ENCODE measurements at regions not wholly inside any gene's neighbourhood (a gene's known extent, or its start where the extent isn't known, plus 50 kb on each side); places are given as distances from the start of the nearest gene placed in this dataset.
A peak's percentile ranks its signal among the peaks of the same experiment; 100 is the strongest.

DNA sequence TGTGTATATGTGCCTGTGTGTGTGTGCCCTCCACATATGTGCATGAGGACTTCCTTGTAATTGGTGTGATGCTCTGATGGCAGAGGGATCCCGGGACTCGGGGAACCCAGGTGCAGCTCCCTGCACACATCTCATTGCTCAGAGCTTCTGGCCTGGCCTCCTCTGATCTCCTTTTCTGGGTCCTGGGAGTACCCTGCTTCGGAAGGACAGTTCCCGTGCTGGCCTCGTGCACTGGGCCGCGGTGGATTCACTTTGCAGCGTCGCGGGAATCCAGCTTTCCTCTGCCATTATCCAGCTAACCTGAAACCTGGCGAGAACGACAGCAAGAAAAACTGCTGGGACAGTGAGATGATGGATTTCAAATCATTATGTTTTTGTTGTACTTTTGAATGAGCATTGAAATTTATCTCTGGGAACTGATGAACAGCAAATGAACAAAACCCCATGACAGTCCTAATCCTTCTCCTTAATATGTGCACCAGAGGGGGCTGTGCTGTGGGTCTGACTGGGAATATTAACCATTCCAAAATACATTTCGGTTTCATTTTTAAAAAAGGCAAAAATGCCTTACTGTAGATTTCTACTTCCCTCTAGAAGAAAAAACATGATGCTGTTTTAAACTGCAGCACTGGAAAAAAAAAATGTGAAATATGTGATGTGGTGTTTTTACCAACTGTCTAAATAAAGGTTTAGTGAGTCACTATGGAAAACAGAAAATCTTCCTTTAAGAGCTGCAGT lies 78.2 kb downstream of the PTGR3 start:
- no peak for DNase-seq

DNA sequence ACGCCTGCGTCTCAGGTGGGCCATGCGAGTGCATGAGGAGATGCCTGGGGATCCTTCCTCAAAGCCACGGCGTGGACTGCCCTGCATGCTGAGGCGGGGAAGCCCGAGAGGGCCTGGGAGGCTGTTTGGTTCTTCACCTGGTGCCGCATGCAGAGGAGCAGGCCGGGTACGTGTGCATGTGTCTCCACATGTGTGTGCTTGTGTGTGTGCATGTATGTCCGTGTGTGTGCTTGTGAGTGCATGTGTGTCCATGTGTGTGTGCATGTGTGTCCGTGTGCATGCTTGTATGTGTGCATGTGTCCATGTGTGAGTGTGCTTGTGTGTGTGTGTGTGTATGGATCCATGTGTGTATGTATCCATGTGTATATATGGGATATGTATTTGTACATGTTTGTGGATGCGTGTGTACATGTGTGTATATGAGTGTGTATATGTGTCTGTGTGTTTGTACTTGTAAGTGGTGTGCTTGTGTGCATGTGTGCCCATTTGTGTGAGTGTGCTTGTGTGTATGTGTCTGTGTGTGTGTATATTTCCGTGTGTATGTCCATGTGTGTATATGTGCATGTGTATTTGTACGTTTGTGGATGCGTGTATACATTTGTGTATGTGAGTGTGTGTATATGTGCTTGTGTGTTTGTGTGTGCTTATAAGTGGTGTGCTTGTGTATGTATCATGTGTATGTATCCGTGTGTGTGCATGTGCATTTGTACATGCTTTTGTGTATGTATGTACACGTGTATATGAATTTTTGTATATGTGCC lies 79.0 kb downstream of the PTGR3 start:
- DNase-seq, result no peak

DNA sequence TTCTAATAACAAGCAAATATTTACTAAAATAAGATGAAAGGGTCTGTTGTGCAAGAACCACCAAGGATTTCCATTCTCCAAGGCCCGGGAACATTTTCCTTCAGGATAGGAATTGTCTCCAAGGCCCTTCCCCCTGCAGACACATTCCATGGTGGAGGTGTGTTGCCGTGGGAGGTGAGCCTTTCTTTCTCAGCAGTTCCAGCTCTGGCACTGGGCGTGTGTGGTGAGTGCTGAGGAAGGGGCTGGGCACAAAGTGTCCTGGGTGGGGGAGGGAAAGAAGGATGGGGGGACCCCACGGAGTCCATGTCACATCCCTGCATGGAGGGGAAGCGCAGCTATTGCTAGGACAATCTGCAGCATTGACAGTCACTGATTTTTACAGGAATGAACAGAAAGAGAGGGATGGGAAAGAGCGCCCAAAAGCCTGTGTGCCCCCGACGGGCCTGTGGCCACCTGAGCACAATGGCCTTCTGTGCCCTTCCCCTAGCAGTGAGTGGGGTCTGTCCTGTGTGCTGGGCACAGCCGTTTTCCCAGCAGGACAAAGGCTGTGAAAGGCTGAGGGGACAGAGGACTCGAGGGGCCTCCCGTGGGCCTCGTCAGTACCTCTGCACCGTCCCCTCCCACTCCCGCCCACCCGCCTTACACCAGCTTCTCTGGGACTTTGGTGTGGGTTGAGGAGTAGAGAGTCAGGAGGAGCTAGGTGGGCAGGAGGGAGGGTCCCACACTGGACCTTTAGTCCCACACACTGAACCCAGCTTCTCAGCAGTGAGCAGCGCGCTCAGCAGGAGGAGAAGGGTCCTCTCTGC lies 79.8 kb downstream of the PTGR3 start:
- no peak for DNase-seq

DNA sequence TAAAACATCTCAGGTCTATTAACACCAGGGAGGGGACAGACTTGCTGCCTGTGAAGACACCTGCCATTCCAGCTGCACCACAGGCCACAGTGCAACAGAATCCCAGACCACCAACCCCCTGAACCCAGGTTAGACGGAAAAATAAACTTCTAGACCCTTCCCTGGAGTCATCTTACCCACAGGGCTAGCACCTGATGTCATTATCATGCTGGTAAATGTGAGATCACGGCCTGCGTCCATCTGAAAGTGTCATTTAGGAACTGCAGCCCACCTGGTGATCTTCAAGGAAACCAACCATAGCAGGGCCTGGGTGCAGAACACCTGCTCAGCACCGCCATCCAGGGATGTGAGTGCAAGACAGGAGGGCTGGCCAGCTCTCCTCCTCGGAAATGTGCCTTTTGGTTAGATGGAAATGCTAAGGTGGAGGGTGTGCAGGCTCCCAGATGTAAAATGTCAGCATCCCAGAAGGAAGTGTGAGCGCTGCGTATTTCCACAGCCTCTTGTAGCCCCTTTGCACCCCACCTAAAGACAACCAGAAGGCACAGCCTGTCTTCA lies 80.8 kb downstream of the PTGR3 start:
- DNase-seq, result no peak

DNA sequence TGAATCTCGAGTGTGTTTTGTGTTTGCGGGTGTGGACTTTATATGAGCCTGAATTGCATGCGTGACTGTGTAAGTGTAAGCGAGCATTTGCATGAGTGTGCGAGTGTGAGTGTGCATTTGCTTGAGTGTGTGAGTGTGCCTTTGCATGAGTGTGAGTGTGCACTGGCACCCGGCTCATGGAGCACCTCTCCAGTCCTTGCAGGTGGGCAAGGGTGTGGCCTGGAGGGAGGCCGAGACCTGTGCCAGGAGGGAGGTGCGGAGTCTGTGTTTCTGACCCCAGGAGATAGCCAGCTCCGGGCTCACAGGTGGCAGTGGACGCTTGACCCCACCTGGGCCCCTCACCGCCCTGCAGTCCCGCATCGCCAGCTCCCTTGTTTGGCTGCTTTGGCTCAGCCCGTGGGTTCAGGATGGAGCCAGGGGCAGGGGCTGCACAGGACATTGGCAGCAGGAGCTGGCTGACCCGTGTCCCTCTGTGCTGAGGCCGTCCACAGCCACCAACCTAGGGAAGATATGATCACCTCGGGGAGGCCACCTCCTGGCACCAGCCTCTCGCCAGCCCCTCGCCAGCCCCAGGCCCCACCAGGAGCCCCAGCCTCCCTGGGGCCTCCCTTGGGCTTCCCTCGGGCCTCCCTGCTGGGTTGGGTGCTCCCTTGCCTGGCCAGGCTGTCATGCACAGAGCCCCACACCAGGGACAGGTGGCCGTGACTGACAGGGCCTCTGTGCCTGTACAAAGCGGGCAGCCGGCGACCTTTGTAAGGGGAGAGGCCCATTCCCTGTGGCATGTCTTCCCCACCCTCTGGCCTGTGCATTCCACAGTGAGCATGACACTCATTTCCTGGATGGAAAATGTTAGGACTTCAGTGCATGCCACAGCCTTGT lies 81.6 kb downstream of the PTGR3 start:
- DNase-seq, result no peak

DNA sequence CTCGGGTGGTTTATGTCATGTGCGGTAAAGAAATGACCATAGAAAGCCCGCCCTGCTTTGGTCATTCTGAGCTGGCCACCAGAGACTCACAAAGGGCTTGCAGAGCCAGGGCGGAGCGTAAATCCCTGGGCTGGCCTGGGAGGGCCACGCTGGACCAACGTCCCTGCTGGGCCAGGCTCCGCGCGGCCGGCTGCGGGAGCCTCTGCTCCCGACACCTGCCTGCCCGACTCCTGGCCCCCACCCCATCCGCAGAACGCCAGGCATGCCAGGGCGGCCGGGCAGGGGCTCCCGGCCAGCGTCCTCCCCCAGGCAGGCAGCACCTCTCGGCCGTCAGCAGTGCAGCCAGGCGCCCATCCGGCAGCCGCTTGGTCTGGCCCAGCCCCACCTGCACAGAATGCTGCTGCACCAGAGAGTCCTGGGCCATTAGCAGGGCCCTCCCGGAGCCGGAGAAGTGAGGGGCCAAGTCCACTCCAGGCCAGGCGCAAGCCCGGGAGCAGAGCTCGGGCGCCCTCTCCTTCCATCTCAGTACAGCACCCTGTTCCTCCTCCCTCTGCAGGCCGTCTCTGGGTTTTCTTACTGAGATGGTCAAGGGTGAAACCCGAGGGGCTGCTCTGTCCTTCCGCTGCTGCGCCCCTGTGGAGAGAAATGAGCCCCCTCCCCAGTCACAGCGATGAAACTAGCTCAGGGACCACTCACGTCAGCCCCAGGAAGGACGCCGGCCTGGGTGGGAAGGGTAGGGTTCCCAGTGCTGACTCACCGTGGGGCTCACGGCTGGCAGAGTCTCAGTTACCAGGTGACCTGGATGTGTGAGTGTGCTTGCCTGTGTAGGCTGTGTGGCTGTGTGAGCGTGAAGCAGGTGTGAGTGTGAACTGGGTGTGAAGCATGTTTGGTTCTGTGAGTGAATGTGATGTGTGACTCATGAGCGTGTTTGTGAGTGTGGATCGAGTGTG lies 83.3 kb downstream of the PTGR3 start:
- no peak for DNase-seq

DNA sequence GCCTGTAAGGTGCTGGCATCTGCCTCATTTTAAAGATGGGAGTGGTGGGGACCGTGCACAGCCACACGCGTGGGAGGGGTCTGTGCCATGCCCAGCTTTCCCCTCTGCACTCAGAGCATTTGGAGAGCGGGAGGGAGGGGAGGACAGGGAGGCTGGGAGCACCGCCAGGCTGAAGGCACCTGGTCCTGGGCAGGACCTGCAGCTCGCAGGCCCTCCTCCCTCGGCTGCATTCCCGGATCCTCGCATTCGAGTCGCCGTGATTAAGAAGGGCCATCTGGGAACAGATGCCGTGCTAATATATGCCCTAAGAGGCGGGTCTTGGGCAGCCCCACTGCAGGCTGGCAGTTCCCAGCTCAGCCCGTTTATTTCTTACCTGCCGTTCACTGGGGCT lies 84.0 kb downstream of the PTGR3 start:
- DNase-seq, result peak; percentile 64

DNA sequence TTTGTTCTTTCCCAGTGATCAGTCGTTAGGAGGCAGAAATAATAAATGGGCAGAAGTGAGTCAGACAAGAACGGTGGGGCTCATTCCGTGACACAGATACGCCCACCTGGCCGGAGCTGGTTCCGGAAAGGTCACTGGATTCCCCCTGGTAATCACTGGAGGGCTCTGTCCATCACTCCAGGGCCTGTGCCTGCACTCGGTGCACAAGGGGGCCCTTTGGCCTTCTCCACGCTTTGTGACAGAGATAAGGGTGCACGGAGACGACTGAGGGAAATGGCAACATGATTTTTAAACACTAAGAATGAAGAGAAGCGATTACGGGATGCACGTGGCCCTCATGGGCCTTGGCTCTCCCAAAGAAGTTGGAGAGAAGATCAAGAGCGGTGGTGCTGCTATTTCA lies 84.4 kb downstream of the PTGR3 start:
- DNase-seq, result no peak

DNA sequence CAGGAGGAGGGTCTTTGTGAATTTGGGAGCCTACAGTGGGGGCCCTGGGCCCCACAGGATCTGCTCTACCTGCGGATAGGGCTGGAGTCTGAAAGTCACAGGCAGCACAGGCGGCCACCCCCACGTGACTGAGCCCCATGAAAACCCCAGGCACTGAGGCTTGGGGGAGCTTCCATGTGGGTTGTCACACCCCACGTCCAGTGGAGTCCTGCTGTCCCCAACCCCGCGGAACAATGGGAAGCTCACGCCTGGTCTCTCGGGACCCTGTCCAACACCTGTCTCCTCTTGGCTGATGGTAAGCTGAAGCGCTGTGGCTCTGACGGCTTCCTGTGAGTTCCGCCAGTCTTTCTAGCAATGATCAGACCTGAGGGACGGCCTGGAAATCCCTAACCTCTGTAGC lies 85.8 kb downstream of the PTGR3 start:
- no peak for DNase-seq

DNA sequence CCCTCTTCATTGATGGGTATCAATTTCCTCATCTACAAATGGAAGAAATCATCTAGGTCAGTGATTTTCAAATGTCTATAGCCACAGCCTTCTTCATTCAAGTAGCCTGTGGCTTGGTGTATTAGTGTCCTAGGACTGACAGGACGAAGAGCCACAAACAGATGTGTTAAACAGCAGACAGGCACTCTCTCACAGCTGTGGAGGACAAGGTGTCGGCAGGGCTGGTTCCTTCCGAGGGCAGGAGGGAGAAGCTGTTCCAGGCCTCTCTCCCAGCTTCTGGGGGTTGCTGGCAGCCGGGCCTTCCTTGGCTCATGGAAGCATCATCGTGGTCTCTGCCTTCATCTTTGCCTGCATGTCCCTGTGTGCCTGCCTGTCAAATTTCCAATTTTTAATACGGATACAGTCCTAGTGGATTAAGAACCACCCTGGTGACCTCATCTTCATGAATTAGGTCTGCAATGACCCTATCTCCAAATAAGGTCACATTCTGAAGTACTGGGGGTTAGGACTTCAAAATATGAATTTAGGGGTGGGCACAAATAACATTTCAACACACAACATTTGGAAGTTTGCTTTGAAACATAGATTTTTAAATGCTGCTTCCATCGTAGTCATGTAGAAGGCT lies 86.5 kb downstream of the PTGR3 start:
- DNase-seq, result no peak

DNA sequence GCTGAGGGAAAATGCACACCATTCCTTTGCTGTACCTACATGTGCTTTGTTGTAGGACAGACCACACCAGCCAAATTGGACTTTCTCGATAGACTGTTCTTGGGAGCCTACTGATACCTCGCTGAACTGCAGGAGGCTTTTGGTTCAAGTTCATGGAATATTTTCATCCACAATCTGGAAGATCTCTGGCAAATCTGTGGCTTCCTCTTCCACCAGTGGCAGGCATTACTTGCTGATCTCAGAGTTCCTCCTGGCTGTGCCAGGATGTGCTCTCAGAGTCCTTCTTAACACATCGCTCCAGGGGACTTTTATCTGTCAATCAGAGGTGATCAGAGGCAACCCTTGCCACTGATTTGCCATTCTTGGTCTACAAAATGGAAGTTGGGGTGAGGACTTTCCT lies 87.7 kb downstream of the PTGR3 start:
- DNase-seq, result no peak

DNA sequence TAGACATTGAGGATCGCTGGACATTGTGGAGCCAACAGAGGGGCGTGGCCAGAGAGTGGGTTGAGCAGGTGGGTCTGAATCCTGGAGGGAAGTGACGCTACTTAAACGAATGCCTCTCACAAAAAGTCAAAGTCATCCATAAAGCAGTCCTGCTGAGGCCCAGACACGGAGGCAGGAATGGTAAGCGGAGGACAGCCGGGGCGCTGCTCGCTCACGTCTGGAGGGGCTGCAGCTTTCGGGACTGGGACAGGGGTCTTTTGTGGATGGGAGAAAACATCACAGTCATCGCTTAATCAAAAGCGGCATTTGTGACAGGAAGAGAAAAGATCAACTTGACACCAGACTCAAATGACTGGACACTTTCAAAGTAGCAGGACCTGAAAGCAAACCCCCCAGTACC lies 88.4 kb downstream of the PTGR3 start:
- DNase-seq, result no peak

DNA sequence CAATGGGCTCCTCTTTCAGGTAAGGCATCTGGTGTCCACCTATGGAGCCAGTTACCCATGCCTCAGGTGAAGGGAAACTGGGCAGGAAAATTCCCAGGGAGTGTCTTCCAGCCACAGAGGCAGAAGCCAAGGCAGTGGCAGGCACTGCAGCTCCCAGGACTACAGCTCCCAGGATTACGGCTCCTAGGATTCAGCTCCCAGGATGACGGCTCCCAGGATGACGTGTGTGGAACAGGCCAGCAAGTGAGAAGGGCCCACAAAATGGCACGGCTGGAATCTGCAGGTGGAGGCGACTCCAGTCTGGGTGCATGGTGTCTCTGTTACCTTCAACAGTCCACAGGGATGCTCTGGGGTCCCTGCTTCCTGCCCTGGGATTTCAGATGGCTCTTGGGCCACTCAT lies 92.1 kb downstream of the PTGR3 start:
- no peak for DNase-seq

DNA sequence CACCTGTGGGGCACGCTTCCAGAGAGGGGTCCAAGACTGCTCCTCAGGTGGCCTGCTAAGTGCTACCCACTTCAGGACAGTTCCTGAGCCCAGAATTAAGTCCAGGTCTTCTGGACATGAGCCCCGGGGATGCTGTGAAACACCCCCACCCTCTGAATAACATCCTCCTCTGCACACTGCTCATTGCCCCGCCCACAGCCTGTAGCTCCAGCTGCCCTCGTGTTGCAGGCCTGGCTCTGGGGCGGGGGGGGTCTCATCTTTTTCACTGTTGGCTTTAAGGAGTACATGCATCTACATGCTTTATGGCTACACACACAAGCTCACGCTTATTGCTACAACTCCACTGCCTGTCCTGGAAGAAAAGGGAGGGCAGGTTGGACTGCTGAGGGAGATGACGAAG lies 92.8 kb downstream of the PTGR3 start:
- no peak for DNase-seq

DNA sequence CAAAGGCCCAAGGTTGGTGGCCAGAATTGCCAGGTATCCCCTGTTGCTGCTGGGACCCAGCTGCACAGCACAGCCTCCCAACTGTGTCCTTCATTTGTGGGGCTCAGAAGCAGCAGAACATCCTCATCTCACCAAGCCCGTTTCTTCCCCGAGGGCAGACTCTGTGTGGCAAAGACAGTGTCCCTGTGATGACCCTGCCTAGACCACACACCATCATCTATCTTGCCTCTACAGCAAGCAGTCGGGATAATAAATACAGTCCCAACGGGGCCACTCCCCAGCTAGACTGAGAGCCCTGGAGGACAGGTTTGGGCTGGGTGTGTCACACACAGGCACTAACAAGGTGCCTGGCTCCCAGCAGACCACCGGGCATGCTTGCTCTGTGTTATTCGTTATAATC lies 93.4 kb downstream of the PTGR3 start:
- DNase-seq, result no peak

Data from NCI-H82 (cell line).